ENCODE measurements at regions not wholly inside any gene's neighbourhood (a gene's known extent, or its start where the extent isn't known, plus 50 kb on each side); places are given as distances from the start of the nearest gene placed in this dataset.

- Histone ChIP-seq H2BK120ac (ENCODE audit: low read depth, low read length) (no peak overlapping the region), H2AFZ (replicated peaks; ENCODE audit: low read length, poor library complexity) (no peak overlapping the region), H3K27me3 (ENCODE audit: control insufficient read depth, insufficient read depth, low read length) (peaks cover 20% of the 10 kb centered on the region), H3K14ac (replicated peaks; ENCODE audit: low read depth, low read length) (no peak overlapping the region), H3K4ac (ENCODE audit: low read depth, low read length) (no peak overlapping the region), H2BK15ac (ENCODE audit: low read depth, low read length) (no peak overlapping the region), H2BK20ac (ENCODE audit: low read depth, low read length) (no peak overlapping the region), H2AK5ac (ENCODE audit: low read depth, low read length) (no peak overlapping the region), H3K4me1 (ENCODE audit: control insufficient read depth, insufficient read depth, low read length) (no peaks in the 10 kb centered on the region), H3K36me3 (ENCODE audit: control insufficient read depth, insufficient read depth, low read length) (no peaks in the 10 kb centered on the region), H3K9ac (ENCODE audit: low read depth, low read length) (no peak overlapping the region), H2BK5ac (ENCODE audit: low read depth, low read length, poor library complexity, severe bottlenecking) (no peak overlapping the region), H3K79me1 (ENCODE audit: low read depth in 1 of 2, low read length in 2 of 2) (no peaks in the 10 kb centered on the region), H3K4me2 (ENCODE audit: low read depth, low read length) (no peak overlapping the region), H3K18ac (ENCODE audit: low read depth, low read length) (no peak overlapping the region), H4K20me1 (ENCODE audit: insufficient read depth, low read length) (no peaks in the 10 kb centered on the region), H3K4me3 (ENCODE audit: insufficient read depth, low read depth, low read length) (no peak overlapping the region), H4K5ac (ENCODE audit: low read depth, low read length) (no peak overlapping the region), H3K9me3 (ENCODE audit: control insufficient read depth, insufficient read depth, low read length) (no peaks in the 10 kb centered on the region), H2AK9ac (replicated peaks; ENCODE audit: low read depth, low read length, poor library complexity) (no peak overlapping the region), H3K27ac (ENCODE audit: insufficient read depth, low read length) (no peak overlapping the region), H3K9me1 (ENCODE audit: insufficient read depth, low read length) (no peaks in the 10 kb centered on the region), H3K23ac (ENCODE audit: low read depth, low read length) (no peak overlapping the region), H3K56ac (ENCODE audit: extremely low read depth, insufficient read depth, low read length) (no peak overlapping the region), H4K8ac (ENCODE audit: low read depth in 2 of 2, low read length in 2 of 2) (no peak overlapping the region), H4K91ac (ENCODE audit: insufficient read depth, low read depth, low read length) (no peak overlapping the region)
- CTCF ChIA-PET = no interaction called here
- intact Hi-C loops (cut with micrococcal nuclease) (no loop called here), in situ Hi-C loops (cut with MboI; ENCODE audit: low sequenced_read_pairs) (loop anchor here (10.0 kb wide), 1 partner anchor 185 kb away; no protein-coding TSS in a partner anchor), dilution Hi-C loops (cut with HindIII; ENCODE audit: low sequenced_read_pairs, unreplicated experiment) (no loop called here)
- no CpG with 5 or more reads among the region's 2 CpGs for WGBS, 2 experiments (ENCODE audit: extremely low coverage in 2 of 2, insufficient read length in 1 of 2)
- TF ChIP-seq MAFK (IDR thresholded peaks at IDR 0.05; ENCODE audit: low read depth, low read length) (no peak), SMC3 (IDR thresholded peaks at IDR 0.05; ENCODE audit: low read depth, low read length) (no peak), RAD21 (IDR thresholded peaks at IDR 0.05; ENCODE audit: low read length) (no peak), CEBPB (IDR thresholded peaks at IDR 0.05; ENCODE audit: low read depth, low read length) (no peak), BHLHE40 (IDR thresholded peaks at IDR 0.05; ENCODE audit: low read depth, low read length) (no peak), MXI1 (IDR thresholded peaks at IDR 0.05; ENCODE audit: borderline replicate concordance, low read depth, low read length) (no peak), RCOR1 (IDR thresholded peaks at IDR 0.05; ENCODE audit: insufficient replicate concordance, low read length) (no peak), MAZ (IDR thresholded peaks at IDR 0.05; ENCODE audit: borderline replicate concordance, low read depth, low read length) (no peak), POLR2A (IDR thresholded peaks at IDR 0.05; ENCODE audit: low read depth, low read length) (no peak), CHD1 (IDR thresholded peaks at IDR 0.05; ENCODE audit: low read depth, low read length) (no peak), FOS (IDR thresholded peaks at IDR 0.05; ENCODE audit: low read depth, low read length) (no peak), NFE2L2 (IDR thresholded peaks at IDR 0.05; ENCODE audit: low read depth, low read length) (no peak), RFX5 (IDR thresholded peaks at IDR 0.05; ENCODE audit: low read depth, low read length) (no peak)
- TF ChIP-seq, protein P1, sequence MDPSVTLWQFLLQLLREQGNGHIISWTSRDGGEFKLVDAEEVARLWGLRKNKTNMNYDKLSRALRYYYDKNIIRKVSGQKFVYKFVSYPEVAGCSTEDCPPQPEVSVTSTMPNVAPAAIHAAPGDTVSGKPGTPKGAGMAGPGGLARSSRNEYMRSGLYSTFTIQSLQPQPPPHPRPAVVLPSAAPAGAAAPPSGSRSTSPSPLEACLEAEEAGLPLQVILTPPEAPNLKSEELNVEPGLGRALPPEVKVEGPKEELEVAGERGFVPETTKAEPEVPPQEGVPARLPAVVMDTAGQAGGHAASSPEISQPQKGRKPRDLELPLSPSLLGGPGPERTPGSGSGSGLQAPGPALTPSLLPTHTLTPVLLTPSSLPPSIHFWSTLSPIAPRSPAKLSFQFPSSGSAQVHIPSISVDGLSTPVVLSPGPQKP (IDR thresholded peaks at IDR 0.05; ENCODE audit: borderline replicate concordance, low read depth, low read length) = no peak
- TF ChIP-seq, protein P2, sequence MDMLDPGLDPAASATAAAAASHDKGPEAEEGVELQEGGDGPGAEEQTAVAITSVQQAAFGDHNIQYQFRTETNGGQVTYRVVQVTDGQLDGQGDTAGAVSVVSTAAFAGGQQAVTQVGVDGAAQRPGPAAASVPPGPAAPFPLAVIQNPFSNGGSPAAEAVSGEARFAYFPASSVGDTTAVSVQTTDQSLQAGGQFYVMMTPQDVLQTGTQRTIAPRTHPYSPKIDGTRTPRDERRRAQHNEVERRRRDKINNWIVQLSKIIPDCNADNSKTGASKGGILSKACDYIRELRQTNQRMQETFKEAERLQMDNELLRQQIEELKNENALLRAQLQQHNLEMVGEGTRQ (IDR thresholded peaks at IDR 0.05; ENCODE audit: low read depth, low read length) = no peak
- TF ChIP-seq, protein P3, sequence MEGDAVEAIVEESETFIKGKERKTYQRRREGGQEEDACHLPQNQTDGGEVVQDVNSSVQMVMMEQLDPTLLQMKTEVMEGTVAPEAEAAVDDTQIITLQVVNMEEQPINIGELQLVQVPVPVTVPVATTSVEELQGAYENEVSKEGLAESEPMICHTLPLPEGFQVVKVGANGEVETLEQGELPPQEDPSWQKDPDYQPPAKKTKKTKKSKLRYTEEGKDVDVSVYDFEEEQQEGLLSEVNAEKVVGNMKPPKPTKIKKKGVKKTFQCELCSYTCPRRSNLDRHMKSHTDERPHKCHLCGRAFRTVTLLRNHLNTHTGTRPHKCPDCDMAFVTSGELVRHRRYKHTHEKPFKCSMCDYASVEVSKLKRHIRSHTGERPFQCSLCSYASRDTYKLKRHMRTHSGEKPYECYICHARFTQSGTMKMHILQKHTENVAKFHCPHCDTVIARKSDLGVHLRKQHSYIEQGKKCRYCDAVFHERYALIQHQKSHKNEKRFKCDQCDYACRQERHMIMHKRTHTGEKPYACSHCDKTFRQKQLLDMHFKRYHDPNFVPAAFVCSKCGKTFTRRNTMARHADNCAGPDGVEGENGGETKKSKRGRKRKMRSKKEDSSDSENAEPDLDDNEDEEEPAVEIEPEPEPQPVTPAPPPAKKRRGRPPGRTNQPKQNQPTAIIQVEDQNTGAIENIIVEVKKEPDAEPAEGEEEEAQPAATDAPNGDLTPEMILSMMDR (conservative IDR thresholded peaks at IDR 0.05; ENCODE audit: low read depth, low read length) = no peak
- no peak for ATAC-seq (ENCODE audit: low read depth)
- POLR2A ChIA-PET (ENCODE audit: unreplicated experiment) = no interaction called here
- no TSS peak for BruUV-seq (replicated peaks)
- no peak for DNase-seq
These were observed 85.2 kb upstream of the PRR23C start for GRCh38 chr3:139129892-139130291.

Data from IMR-90 (cell line).